Endothelial cell of umbilical vein (primary cell): ENCODE measurements at regions not wholly inside any gene's neighbourhood (a gene's known extent, or its start where the extent isn't known, plus 50 kb on each side); places are given as distances from the start of the nearest gene placed in this dataset.

Experiments used
- BruUV-seq: library from RNA; stranded (reverse); fragments of 400-500 nt; replicated peaks from 2 replicates; lab custom pipeline; 2021; lab: Mats Ljungman, UMichigan
- CTCF ChIA-PET: fragments of 300-600, 350-600 bp; sonication (Branson Sonifier 250); formaldehyde crosslinking; loops from one replicate; lab custom pipeline; 2021; ENCODE audit warnings: antibody characterized with exemption, inconsistent platforms; lab: Charles Lee
- POLR2A ChIA-PET: fragments of 300-600, 350-600 bp; sonication (Branson Sonifier 250); formaldehyde crosslinking; loops from one replicate; lab custom pipeline; 2021; ENCODE audit warnings: antibody characterized with exemption, inconsistent platforms; lab: Charles Lee
- DNase-seq: peaks from one replicate; pipeline ENCODE4 v3.0.0-alpha.2; 2011; ENCODE audit warnings: low read depth, low spot score
- FAIRE-seq: peaks from 2 replicates; lab custom pipeline; 2011; peaks lifted over from hg19 to GRCh38; lab: Jason Lieb, UNC
- H2AFZ ChIP-seq: 2 replicates; pipeline ENCODE4 v1.6.0; 2012; ENCODE audit warnings: low read depth, low read length, control low read depth, inconsistent platforms
- H3K27ac ChIP-seq: 2 replicates; pipeline ENCODE4 v1.5.1; 2011; ENCODE audit warnings: low read depth, mild to moderate bottlenecking, control low read depth, low read length, moderate library complexity; ENCODE audit not compliant: insufficient read depth
- H3K27me3 ChIP-seq, 2 experiments: 2 replicates each; pipeline versions ENCODE4 v1.6.0 to v1.6.1; 2011; ENCODE audit warnings: low read length in 2 of 2, mixed read lengths in 1 of 2; ENCODE audit not compliant: control insufficient read depth in 2 of 2, insufficient read depth in 2 of 2
- H3K36me3 ChIP-seq, 2 experiments: 2 replicates in 1 of 2; 3 replicates in 1 of 2; pipeline ENCODE4 v1.5.1; 2011; ENCODE audit warnings: low read length in 2 of 2, mild to moderate bottlenecking in 1 of 2, moderate library complexity in 1 of 2; ENCODE audit not compliant: control insufficient read depth in 2 of 2, insufficient read depth in 2 of 2; ENCODE audit errors: extremely low read depth in 1 of 2
- H3K4me1 ChIP-seq: 3 replicates; pipeline ENCODE4 v1.5.1; 2011; ENCODE audit warnings: mild to moderate bottlenecking, low read length; ENCODE audit not compliant: control insufficient read depth, insufficient read depth; ENCODE audit errors: extremely low read depth
- H3K4me2 ChIP-seq: 2 replicates; pipeline ENCODE4 v1.6.1; 2011; ENCODE audit warnings: low read length, control low read depth, mixed read lengths; ENCODE audit not compliant: insufficient read depth
- H3K4me3 ChIP-seq, 3 experiments: fragments of 200-600 bp in 1 of 3; sonication (generic), shearing (Covaris generic) in 1 of 3; replicated peaks in 1 of 3; 2 replicates each; pipeline ENCODE4 v1.5.1; 2011 to 2016; ENCODE audit warnings: control low read depth in 3 of 3, low read length in 3 of 3, mild to moderate bottlenecking in 2 of 3, inconsistent platforms in 1 of 3, low read depth in 1 of 3, moderate library complexity in 1 of 3; ENCODE audit not compliant: insufficient read depth in 1 of 3
- H3K79me2 ChIP-seq: 2 replicates; pipeline ENCODE4 v1.6.0; 2012; ENCODE audit warnings: low read length, inconsistent platforms; ENCODE audit not compliant: control insufficient read depth, insufficient read depth
- H3K9ac ChIP-seq: replicated peaks from 2 replicates; pipeline ENCODE3; 2011; ENCODE audit warnings: low read length, control low read depth; ENCODE audit not compliant: insufficient read depth; ENCODE audit errors: extremely low read depth
- H3K9me1 ChIP-seq: replicated peaks from 3 replicates; pipeline ENCODE4 v1.6.0; 2011; ENCODE audit warnings: mild to moderate bottlenecking, low read length; ENCODE audit not compliant: control insufficient read depth, insufficient read depth; ENCODE audit errors: extremely low read depth
- H3K9me3 ChIP-seq: replicated peaks from 2 replicates; pipeline ENCODE4 v1.5.1; 2012; ENCODE audit warnings: low read length, inconsistent platforms; ENCODE audit not compliant: control insufficient read depth, insufficient read depth
- H4K20me1 ChIP-seq: replicated peaks from 2 replicates; pipeline ENCODE3; 2011; ENCODE audit warnings: mild to moderate bottlenecking, low read length; ENCODE audit not compliant: control insufficient read depth, insufficient read depth; ENCODE audit errors: extremely low read depth
- EZH2 ChIP-seq: IDR thresholded peaks from 2 replicates; pipeline ENCODE4 v1.6.1; 2012; ENCODE audit warnings: borderline replicate concordance, low read depth, mild to moderate bottlenecking, moderate library complexity, low read length, inconsistent platforms; ENCODE audit not compliant: severe bottlenecking
- FOS ChIP-seq: IDR thresholded peaks from 2 replicates; pipeline ENCODE4 v1.6.1; 2011; ENCODE audit warnings: mild to moderate bottlenecking, low read length, moderate library complexity, borderline replicate concordance; ENCODE audit not compliant: insufficient read depth
- GATA2 ChIP-seq: IDR thresholded peaks from 2 replicates; pipeline ENCODE4 v1.7.0; 2011; ENCODE audit warnings: low read depth, mild to moderate bottlenecking, moderate library complexity, mixed read lengths, low read length; ENCODE audit not compliant: insufficient read length, insufficient read depth
- JUN ChIP-seq: IDR thresholded peaks from 2 replicates; pipeline ENCODE4 v1.6.1; 2011; ENCODE audit warnings: borderline replicate concordance, low read depth; ENCODE audit not compliant: insufficient read length, insufficient read depth
- MAX ChIP-seq: IDR thresholded peaks from 2 replicates; pipeline ENCODE4 v1.6.1; 2011; ENCODE audit not compliant: insufficient read depth, insufficient read length
- MYC ChIP-seq: IDR thresholded peaks from one replicate; pipeline ENCODE4 v1.6.1; 2011; ENCODE audit warnings: mild to moderate bottlenecking, low read depth, low read length
- POLR2A ChIP-seq: IDR thresholded peaks from 2 replicates; pipeline ENCODE4 v1.6.1; 2012; ENCODE audit warnings: low read depth, mild to moderate bottlenecking, control low read depth, low read length
- POLR2AphosphoS5 ChIP-seq: IDR thresholded peaks from 2 replicates; pipeline ENCODE4 v1.6.1; 2012; ENCODE audit warnings: low read depth, mild to moderate bottlenecking, control low read depth, low read length, moderate library complexity; ENCODE audit not compliant: insufficient read depth
- dilution Hi-C: fragments of 300-500 bp; cut with MboI; formaldehyde crosslinking; loops from one replicate; pipeline ENCODE4 v1.15.0; 2019; ENCODE audit warnings: low sequenced_read_pairs; ENCODE audit not compliant: extremely low pct_ligation_motif_present
- intact Hi-C: fragments of 100-400 bp; cut with micrococcal nuclease; formaldehyde crosslinking; loops from one replicate; pipeline ENCODE4 v1.10.0; 2022
- TF ChIP-seq, protein P1 (sequence below), 2 donors: IDR thresholded peaks; 1 replicate in 1 of 2; 2 replicates in 1 of 2; pipeline ENCODE4 v1.5.1; 2011; ENCODE audit warnings: low read length in 2 of 2, mild to moderate bottlenecking in 2 of 2, moderate library complexity in 2 of 2, control low read depth in 1 of 2, inconsistent platforms in 1 of 2, low read depth in 1 of 2; ENCODE audit not compliant: insufficient read depth in 1 of 2; ENCODE audit errors: extremely low read depth in 1 of 2

DNA sequence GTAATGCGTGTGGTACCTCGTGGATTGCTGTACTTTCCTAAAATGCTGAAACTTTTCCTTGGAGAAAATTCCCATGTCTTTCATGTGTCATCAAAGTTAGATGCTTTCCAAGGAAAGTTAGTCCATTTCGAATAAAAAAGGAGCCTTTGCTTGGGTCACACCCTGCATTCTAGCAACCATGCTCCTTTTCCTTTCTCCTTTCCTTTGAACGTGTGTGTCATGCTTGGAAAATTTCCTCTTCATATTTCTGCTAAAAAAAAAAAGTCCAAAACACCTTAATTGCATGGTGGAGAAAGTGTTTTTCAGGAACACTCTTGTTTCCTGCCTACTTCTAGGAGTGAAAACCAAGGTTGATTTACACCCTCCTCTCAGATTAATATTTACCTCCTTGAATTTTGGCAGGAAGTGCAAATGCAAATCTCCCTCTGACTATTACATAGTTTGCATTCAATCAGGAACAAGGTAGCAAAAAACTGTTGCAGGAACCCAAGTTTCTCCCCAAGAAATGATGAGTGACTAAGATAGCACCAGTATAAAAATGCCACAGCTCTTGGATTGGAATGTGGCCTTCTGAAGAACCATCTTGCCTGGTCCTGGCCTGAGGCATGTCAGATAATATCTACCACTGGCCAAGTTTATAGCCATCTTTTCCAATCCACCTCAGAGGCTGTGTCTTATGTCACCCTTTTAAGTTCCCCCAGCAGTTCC lies 590.6 kb downstream of the QKI start:
- Histone ChIP-seq H3K9ac (no peak overlapping the region), H3K27me3 (no peaks in the 10 kb centered on the region), H3K36me3 (no peaks in the 10 kb centered on the region), H3K4me2 (peak overlapping the region; percentile 18), H2AFZ (no peak overlapping the region), H3K9me3 (no peaks in the 10 kb centered on the region), H3K4me3 (no peak overlapping the region), H3K9me1 (no peaks in the 10 kb centered on the region), H4K20me1 (no peaks in the 10 kb centered on the region), H3K4me1 (peaks cover 11% of the 10 kb centered on the region), H3K27ac (no peak overlapping the region), H3K79me2 (no peaks in the 10 kb centered on the region)
- TF ChIP-seq MYC: no peak
- TF ChIP-seq, protein P1, sequence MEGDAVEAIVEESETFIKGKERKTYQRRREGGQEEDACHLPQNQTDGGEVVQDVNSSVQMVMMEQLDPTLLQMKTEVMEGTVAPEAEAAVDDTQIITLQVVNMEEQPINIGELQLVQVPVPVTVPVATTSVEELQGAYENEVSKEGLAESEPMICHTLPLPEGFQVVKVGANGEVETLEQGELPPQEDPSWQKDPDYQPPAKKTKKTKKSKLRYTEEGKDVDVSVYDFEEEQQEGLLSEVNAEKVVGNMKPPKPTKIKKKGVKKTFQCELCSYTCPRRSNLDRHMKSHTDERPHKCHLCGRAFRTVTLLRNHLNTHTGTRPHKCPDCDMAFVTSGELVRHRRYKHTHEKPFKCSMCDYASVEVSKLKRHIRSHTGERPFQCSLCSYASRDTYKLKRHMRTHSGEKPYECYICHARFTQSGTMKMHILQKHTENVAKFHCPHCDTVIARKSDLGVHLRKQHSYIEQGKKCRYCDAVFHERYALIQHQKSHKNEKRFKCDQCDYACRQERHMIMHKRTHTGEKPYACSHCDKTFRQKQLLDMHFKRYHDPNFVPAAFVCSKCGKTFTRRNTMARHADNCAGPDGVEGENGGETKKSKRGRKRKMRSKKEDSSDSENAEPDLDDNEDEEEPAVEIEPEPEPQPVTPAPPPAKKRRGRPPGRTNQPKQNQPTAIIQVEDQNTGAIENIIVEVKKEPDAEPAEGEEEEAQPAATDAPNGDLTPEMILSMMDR (IDR thresholded peaks at IDR 0.05; ENCODE audit: extremely low read depth in 1 of 2, insufficient read depth in 1 of 2, low read depth in 1 of 2, low read length in 2 of 2): no peak
- TF ChIP-seq POLR2A: no peak
- TF ChIP-seq POLR2AphosphoS5: no peak
- no peak for TF ChIP-seq EZH2
- TF ChIP-seq GATA2: no peak
- TF ChIP-seq FOS: no peak
- no peak for TF ChIP-seq JUN
- no peak for TF ChIP-seq MAX
- intact Hi-C loops (no loop called here), dilution Hi-C loops (no loop called here)
- DNase-seq (no peak), FAIRE-seq (no peak)
- ChIA-PET POLR2A (no interaction called here), CTCF (no interaction called here)
- no TSS peak for BruUV-seq
